HG03521 (cell line): ENCODE measurements at regions not wholly inside any gene's neighbourhood (a gene's known extent, or its start where the extent isn't known, plus 50 kb on each side); places are given as distances from the start of the nearest gene placed in this dataset.

Experiments
- ATAC-seq: cut with Tn5 transposase; IDR thresholded peaks from one replicate; pipeline ENCODE4 v1.9.1; 2021; ENCODE audit warnings: mild to moderate bottlenecking, moderate library complexity; ENCODE audit not compliant: unreplicated experiment

DNA sequence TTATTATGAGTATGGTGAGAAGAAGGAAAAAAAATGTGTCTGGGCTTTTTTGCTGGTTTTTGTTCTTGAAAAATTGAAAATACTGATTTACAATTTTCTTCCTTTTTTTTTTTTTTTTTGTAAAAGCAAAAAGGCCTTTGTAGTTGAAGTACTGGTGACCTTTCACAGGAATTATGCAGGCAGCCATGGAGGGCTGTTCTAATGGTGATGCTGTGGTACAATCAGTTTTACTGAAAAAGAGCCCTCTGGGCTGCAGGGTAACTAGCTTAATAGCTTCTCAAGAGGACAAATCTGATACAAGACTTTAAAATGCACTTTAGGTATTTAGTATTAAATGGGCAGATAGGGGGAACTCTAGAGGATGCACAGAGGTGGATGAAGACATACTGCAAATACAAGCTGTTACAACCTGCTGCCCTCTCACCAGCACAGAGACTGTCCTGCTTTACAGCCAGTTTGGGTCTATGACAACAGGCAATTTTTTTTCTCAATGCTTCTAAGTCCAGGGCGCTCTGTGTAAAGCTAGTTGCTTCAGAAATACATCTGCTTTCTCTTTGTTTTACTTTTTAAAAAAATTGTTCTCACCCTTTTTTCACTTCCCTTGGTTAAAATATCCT lies 61.6 kb upstream of the HS3ST5 start:
- no peak for ATAC-seq

DNA sequence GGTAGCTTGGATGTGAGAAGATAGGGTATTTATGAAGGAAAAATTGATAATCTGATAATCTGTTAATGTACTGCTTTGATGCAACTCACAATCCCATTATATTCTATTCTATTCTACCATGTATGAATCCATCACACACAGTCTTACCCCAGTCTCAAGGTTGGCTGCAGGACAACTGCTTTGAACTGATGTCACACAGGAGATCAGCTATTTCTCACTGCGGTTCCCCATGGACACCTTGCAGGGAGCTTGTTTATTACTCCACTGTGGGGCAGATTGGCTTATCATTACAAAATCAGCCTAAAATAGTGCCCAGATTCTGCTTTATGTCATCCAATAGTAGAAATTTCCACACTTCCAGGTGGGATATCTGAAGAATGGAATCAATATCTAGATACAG lies 61.0 kb upstream of the HS3ST5 start:
- ATAC-seq = no peak

DNA sequence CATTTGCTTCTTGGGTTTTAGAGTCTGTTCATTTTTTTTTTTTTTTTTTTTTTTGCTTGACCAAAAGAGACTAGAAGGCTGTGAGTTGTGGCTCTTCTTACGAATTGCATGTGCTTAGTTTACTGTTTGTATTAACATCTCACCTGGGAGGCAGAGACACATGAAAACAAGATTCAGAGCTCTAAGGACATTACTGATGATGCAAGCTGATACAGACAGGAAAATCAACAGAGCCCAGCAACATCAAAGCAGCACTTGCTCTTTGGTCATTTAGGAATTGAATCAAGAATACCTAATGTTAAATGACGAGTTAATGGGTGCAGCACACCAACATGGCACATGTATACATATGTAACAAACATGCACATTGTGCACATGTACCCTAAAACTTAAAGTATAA lies 55.7 kb upstream of the HS3ST5 start:
- no peak for ATAC-seq
